Thymus (tissue), 11 donors: ENCODE measurements at regions not wholly inside any gene's neighbourhood (a gene's known extent, or its start where the extent isn't known, plus 50 kb on each side); places are given as distances from the start of the nearest gene placed in this dataset.
"Not testable (repeated sequence)": the region's sequence is repeated elsewhere in the genome, so short reads cannot be mapped to it uniquely, and the experiment has no call there.

Experiments used
- DNase-seq, 9 donors: peaks; one replicate each; pipeline ENCODE4 v3.0.0-alpha.2; 2013; ENCODE audit warnings: low spot score in 9 of 9, low read depth in 6 of 9, missing footprints in 1 of 9
- H3K27ac ChIP-seq, 2 donors: one replicate each; pipeline ENCODE4 v1.5.1; 2013; ENCODE audit warnings: control low read depth in 1 of 2, low read depth in 1 of 2, low read length in 1 of 2, mild to moderate bottlenecking in 1 of 2, moderate library complexity in 1 of 2
- H3K27me3 ChIP-seq, 2 donors: one replicate each; pipeline ENCODE4 v1.5.1; 2013; ENCODE audit warnings: low read length in 1 of 2; ENCODE audit not compliant: control insufficient read depth in 2 of 2, insufficient read depth in 1 of 2
- H3K36me3 ChIP-seq, 2 donors: one replicate each; pipeline ENCODE4 v1.5.1; 2013; ENCODE audit warnings: low read length in 1 of 2, mild to moderate bottlenecking in 1 of 2, moderate library complexity in 1 of 2; ENCODE audit not compliant: control insufficient read depth in 2 of 2, insufficient read depth in 2 of 2
- H3K4me1 ChIP-seq, 2 donors: one replicate each; pipeline ENCODE4 v1.5.1; 2013; ENCODE audit warnings: low read length in 2 of 2; ENCODE audit not compliant: control insufficient read depth in 2 of 2, insufficient read depth in 2 of 2
- H3K4me3 ChIP-seq, 2 donors: one replicate each; pipeline ENCODE4 v1.5.1; 2013; ENCODE audit warnings: low read length in 2 of 2, control low read depth in 1 of 2, mild to moderate bottlenecking in 1 of 2
- H3K9me3 ChIP-seq, 2 donors: one replicate each; pipeline ENCODE4 v1.5.1; 2013; ENCODE audit warnings: low read length in 1 of 2, mild to moderate bottlenecking in 1 of 2; ENCODE audit not compliant: control insufficient read depth in 2 of 2, insufficient read depth in 1 of 2
- WGBS: extraction: QIAGEN DNeasy Blood & Tissue Kit; methylation state at CpG from one replicate; pipeline ENCODE4 v1.1.7; 2013; 5-methylcytosine and 5-hydroxymethylcytosine counted together
- donor health status: healthy.

DNA sequence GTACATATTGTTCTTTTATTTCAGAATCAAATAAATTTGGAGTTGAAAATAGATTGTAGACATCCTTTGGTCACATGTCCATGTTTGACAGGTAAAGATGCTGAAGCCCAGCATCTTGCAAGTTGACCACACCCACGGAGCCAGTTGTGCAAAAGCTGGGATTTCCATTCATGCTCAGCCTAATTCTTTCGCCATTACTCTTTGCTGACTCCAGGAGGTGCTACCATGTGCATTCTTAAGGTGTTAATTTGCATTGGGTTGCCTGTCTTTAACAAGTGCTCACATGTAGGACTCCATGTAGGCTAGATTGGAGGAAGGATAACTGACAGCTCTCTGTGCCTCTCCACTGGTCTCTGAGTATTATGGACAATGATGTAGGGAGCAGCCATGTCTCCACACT lies 660.7 kb downstream of the LMO4 start:
- no peaks in the 10 kb centered on the region for H3K27me3 ChIP-seq
- no peak overlapping the region for H3K27ac ChIP-seq
- no peak for DNase-seq
- H3K36me3 ChIP-seq: no peaks in the 10 kb centered on the region
- H3K4me1 ChIP-seq: no peaks in the 10 kb centered on the region
- WGBS: 71% methylated on average over 2 of the region's 2 CpGs
- no peak overlapping the region for H3K4me3 ChIP-seq
- H3K9me3 ChIP-seq: no peaks in the 10 kb centered on the region

DNA sequence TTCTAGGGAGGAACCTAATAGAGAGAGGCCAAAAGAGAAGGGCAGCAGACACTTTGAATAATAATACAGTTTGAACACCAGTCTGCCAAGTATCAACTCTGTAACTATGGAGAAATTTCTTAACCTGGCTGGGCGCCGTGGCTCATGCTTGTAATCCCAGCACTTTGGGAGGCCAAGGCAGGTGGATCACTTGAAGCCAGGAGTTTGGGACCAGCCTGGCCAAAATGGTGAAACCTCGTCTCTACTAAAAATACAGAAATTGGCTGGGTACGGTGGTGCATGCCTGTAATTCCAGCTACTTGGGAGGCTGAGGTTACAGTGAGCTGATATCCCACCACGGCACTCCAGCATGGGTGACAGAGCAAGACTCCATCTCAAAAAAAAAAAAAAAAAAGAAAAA lies 663.9 kb downstream of the LMO4 start:
- H3K4me1 ChIP-seq, H3K9me3 ChIP-seq, H3K36me3 ChIP-seq, H3K4me3 ChIP-seq, DNase-seq, H3K27me3 ChIP-seq, H3K27ac ChIP-seq: not testable (repeated sequence)
- 94% methylated on average over 5 of the region's 5 CpGs for WGBS

DNA sequence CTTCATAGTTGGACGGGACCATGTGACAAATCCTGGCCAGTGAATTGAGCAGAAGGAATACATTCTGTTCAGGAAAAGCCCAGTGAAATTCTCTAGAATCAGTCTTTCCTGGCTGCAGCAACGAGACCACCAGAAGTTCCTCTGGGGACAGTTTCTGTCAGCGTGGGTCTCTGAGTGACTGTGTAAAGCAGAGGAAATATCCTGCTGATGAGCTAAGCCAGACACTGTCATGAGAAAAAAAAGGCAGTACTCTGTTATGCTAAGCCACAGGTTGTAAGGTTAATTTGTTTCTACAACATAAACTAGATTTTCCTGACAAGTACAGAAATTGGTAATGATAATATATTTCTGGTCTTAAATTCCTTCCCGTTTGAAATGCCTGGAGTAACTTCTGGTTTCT lies 664.4 kb downstream of the LMO4 start:
- no peaks in the 10 kb centered on the region for H3K36me3 ChIP-seq
- H3K27me3 ChIP-seq: no peaks in the 10 kb centered on the region
- 91% methylated on average over 4 of the region's 4 CpGs for WGBS
- H3K27ac ChIP-seq: no peak overlapping the region
- H3K9me3 ChIP-seq: no peaks in the 10 kb centered on the region
- no peaks in the 10 kb centered on the region for H3K4me1 ChIP-seq
- DNase-seq: no peak
- no peak overlapping the region for H3K4me3 ChIP-seq

DNA sequence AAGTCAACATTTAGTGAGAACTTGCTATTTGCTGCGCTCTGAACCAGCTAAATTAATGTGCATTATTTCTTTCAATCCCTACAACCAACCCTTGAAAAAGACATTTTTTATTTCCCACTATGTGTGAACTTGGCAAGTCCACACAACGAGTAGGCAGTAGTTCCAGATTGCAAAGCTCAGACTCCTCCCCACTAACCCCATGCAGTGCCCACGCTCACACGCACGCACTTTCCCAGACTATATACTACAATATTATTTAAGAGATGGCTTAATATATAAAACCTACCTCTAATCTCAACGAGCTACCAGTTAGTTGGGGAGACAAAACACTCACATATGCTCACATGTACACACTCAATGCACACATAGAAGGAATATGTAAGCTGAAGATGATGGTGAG lies 671.2 kb downstream of the LMO4 start:
- H3K27ac ChIP-seq: no peak overlapping the region
- H3K4me3 ChIP-seq: no peak overlapping the region
- DNase-seq: no peak
- H3K27me3 ChIP-seq: no peaks in the 10 kb centered on the region
- no peaks in the 10 kb centered on the region for H3K4me1 ChIP-seq
- no peaks in the 10 kb centered on the region for H3K9me3 ChIP-seq
- no peaks in the 10 kb centered on the region for H3K36me3 ChIP-seq
- 92% methylated on average over 6 of the region's 6 CpGs for WGBS

DNA sequence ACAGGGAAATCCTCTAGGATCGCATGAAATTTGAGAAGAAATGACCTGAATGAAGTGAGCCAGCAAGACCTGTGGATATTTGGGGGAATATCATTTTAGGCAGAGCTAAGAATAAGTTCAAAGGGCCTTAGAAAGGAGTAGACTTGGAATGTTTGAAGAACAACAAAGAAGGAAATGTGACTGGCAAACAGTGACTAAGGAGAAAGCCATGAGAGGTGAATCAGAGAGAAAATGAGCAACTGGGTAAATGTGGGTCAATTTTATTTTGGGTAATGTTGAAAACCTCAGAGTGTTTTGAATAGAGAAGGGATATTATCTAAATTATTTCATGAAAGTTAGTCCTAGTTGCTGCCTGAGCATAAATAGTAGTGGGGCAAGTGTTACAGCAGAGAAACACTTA lies 672.8 kb downstream of the LMO4 start:
- H3K4me3 ChIP-seq: no peak overlapping the region
- 87% methylated on average over 1 of the region's 1 CpG for WGBS
- DNase-seq: no peak

DNA sequence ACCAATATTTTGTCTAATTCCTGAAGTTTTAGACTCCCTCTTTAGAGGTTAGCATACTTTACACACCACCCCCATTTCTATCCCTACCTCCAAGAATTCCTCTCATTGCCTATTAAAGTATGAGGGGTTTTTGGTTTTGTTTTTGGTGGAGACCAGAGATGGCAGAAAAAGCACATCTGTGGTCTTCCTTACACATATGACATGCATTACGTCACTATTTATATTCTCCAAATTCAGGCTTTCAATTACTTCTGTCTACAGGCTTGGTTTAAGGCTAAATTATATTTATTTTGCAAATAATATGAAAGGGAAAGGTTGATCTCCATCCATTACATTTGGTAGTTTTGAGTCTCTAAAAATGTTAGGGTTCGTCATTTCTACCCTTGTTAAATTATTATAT lies 674.6 kb downstream of the LMO4 start:
- H3K27ac ChIP-seq: no peak overlapping the region
- no peaks in the 10 kb centered on the region for H3K4me1 ChIP-seq
- no peaks in the 10 kb centered on the region for H3K36me3 ChIP-seq
- WGBS: 94% methylated on average over 2 of the region's 2 CpGs
- DNase-seq: no peak
- no peaks in the 10 kb centered on the region for H3K27me3 ChIP-seq
- H3K4me3 ChIP-seq: no peak overlapping the region
- H3K9me3 ChIP-seq: no peaks in the 10 kb centered on the region

More for the DNA sequence above, 672.8 kb downstream of the LMO4 start:
- H3K27me3 ChIP-seq: no peaks in the 10 kb centered on the region
- H3K27ac ChIP-seq: no peak overlapping the region
- no peaks in the 10 kb centered on the region for H3K9me3 ChIP-seq
- no peaks in the 10 kb centered on the region for H3K36me3 ChIP-seq
- no peaks in the 10 kb centered on the region for H3K4me1 ChIP-seq

DNA sequence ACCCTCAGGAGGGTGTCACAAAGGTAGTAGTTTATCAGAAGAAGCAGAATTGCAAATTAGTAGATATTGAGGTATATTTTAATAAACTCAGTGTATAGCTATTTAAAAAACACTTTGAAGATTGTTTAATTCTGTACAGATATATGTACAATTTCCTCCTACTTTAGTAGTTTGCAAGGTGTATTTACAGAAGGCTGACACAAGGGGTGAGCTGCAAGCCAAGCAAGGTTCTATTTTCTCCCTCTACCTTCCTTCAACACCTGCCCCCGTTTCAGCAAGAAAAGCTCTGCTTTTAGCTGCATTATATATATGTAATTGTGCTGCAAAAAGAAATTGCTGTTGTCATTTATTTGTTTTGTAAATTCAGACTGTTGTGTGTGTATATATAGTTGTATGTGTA lies 674.2 kb upstream of the PKN2 start:
- 86% methylated on average over 1 of the region's 1 CpG for WGBS
- Histone ChIP-seq H3K9me3 (no peaks in the 10 kb centered on the region), H3K27ac (no peak overlapping the region), H3K4me1 (no peaks in the 10 kb centered on the region), H3K36me3 (no peaks in the 10 kb centered on the region), H3K4me3 (no peak overlapping the region), H3K27me3 (no peaks in the 10 kb centered on the region)
- DNase-seq: no peak

DNA sequence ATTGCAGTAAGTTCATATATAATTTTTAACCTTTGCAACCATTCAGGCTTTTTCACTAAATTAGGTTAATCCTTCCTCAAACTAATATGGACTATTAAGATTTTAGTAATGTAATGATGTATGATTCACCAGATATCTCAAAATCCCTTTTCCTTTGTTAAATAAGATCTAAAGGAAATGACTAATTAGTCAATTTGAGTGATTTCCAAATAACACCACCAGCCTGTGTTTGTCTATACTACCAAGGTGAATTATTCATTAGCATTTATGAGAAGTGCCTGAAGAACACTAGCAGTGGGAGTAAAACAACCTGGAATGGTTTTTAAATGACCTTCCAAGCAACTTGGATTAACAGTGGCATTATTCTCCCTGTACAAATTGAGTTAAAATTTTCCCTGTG lies 670.6 kb upstream of the PKN2 start:
- Histone ChIP-seq H3K4me1 (no peaks in the 10 kb centered on the region), H3K27me3 (no peaks in the 10 kb centered on the region), H3K9me3 (no peaks in the 10 kb centered on the region), H3K36me3 (no peaks in the 10 kb centered on the region), H3K4me3 (no peak overlapping the region), H3K27ac (no peak overlapping the region)
- no peak for DNase-seq

DNA sequence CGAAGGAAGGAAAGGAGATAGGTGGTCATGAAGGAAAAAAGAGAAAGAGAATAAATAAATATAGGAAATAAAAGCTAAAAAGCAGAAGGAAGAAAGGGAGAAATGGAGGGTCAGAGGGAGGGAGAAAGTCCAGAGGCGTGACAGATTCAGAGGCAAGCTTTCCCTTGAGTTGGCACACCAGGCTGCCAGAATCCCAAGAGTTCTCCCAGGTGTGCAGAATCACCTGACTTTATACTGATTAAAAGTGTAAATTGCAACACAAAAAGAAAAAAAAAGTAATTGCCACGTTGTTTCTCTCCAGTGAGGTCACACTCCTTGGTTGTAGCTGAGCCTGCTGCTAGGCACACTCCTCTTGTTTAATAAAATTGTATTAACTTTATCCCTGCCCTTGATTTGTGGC lies 669.9 kb upstream of the PKN2 start:
- WGBS: 73% methylated on average over 3 of the region's 3 CpGs
- H3K4me1 ChIP-seq: no peaks in the 10 kb centered on the region
- H3K27ac ChIP-seq: no peak overlapping the region
- no peak for DNase-seq
- H3K4me3 ChIP-seq: no peak overlapping the region
- no peaks in the 10 kb centered on the region for H3K9me3 ChIP-seq
- H3K27me3 ChIP-seq: no peaks in the 10 kb centered on the region
- no peaks in the 10 kb centered on the region for H3K36me3 ChIP-seq

DNA sequence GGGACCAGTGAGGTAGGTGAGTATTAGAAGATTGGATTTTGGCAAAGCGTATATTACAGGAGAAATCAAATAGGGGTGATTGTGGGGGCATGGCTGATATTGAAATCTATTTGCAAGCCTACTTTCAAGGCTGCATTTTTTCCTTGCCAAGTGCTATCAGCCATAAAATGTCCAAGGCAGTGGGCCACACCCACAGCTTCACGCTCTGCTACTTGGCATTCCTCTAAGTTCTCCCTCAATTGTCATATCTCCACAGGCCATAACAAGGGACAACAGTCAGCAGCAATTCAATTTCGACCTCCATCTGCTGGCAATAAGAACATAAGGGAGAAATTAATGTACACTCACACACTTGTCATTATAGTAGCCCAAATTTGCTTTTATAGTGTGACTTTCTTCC lies 667.1 kb upstream of the PKN2 start:
- DNase-seq: no peak
- no peak overlapping the region for H3K27ac ChIP-seq
- 85% methylated on average over 3 of the region's 3 CpGs for WGBS
- H3K4me3 ChIP-seq: no peak overlapping the region
- no peaks in the 10 kb centered on the region for H3K27me3 ChIP-seq
- H3K4me1 ChIP-seq: no peaks in the 10 kb centered on the region
- H3K36me3 ChIP-seq: no peaks in the 10 kb centered on the region
- H3K9me3 ChIP-seq: no peaks in the 10 kb centered on the region
